Aorta (tissue), 5 donors: ENCODE measurements at regions not wholly inside any gene's neighbourhood (a gene's known extent, or its start where the extent isn't known, plus 50 kb on each side); places are given as distances from the start of the nearest gene placed in this dataset.
A peak's percentile ranks its signal among the peaks of the same experiment; 100 is the strongest.
"Not testable (repeated sequence)": the region's sequence is repeated elsewhere in the genome, so short reads cannot be mapped to it uniquely, and the experiment has no call there.

ENCODE experiments used
- ATAC-seq: fragments of 200-7000 bp; cut with Tn5 transposase; one replicate; pipeline ENCODE4 v1.9.1; 2022; ENCODE audit warnings: moderate library complexity; ENCODE audit not compliant: low FRiP score
- DNase-seq, 2 donors: peaks; one replicate each; pipeline ENCODE4 v3.0.0-alpha.2; 2020
- H3K27ac ChIP-seq, 2 donors: one replicate each; pipeline ENCODE4 v1.5.1; 2013; ENCODE audit warnings: low read length in 2 of 2, mild to moderate bottlenecking in 2 of 2, moderate library complexity in 2 of 2, control low read depth in 1 of 2, inconsistent platforms in 1 of 2, low read depth in 1 of 2
- H3K27me3 ChIP-seq, 2 donors: one replicate each; pipeline ENCODE4 v1.6.1; 2013; ENCODE audit warnings: control low read depth in 1 of 2, low read length in 1 of 2, mild to moderate bottlenecking in 1 of 2, moderate library complexity in 1 of 2; ENCODE audit not compliant: insufficient read depth in 2 of 2, control insufficient read depth in 1 of 2
- H3K36me3 ChIP-seq, 2 donors: one replicate each; pipeline ENCODE4 v1.6.1; 2013; ENCODE audit warnings: control low read depth in 1 of 2, low read length in 1 of 2, mild to moderate bottlenecking in 1 of 2; ENCODE audit not compliant: insufficient read depth in 2 of 2, control insufficient read depth in 1 of 2
- H3K4me1 ChIP-seq, 2 donors: one replicate each; pipeline ENCODE4 v1.6.1; 2013; ENCODE audit warnings: low read length in 2 of 2, control low read depth in 1 of 2, mild to moderate bottlenecking in 1 of 2, moderate library complexity in 1 of 2; ENCODE audit not compliant: insufficient read depth in 2 of 2, control insufficient read depth in 1 of 2
- H3K4me3 ChIP-seq, 2 donors: one replicate each; pipeline ENCODE4 v1.5.1; 2013; ENCODE audit warnings: low read length in 2 of 2, control low read depth in 1 of 2, mild to moderate bottlenecking in 1 of 2
- H3K9me3 ChIP-seq: one replicate; pipeline ENCODE4 v1.6.1; 2013; ENCODE audit warnings: mild to moderate bottlenecking, low read length; ENCODE audit not compliant: control insufficient read depth
- WGBS, 2 donors: extraction: QIAGEN DNeasy Blood & Tissue Kit; methylation state at CpG; one replicate each; pipeline ENCODE4 v1.1.7; 2013; 5-methylcytosine and 5-hydroxymethylcytosine counted together
- intact Hi-C, 2 donors: fragments of 100-400 bp; cut with DNase I; formaldehyde crosslinking; loops; one replicate each; pipeline versions ENCODE4 v1.14.2 to v1.15.0; 2022
- donor health status: healthy with polysubstance abuse.
- donor health status: Bipolar disorder and iron deficiency.
- donor health status: DM: no; HTN: no; CAD: no.
- donor health status: DM: no; HTN: no; CAD: no.
- donor health status: DM: yes; HTN: yes; CAD: no.

GRCh38 chr2:149754722-149755121 is 167.1 kb upstream of the MMADHC start:
- H3K27me3 ChIP-seq, H3K9me3 ChIP-seq, intact Hi-C loops, H3K4me1 ChIP-seq, H3K36me3 ChIP-seq, H3K27ac ChIP-seq, DNase-seq, H3K4me3 ChIP-seq, ATAC-seq: not testable (repeated sequence)
- whole genome bisulfite sequencing, 2 donors: 91 to 98% methylated on average over 1 of the region's 1 CpG

- intact Hi-C loops: no loop called here
- Histone ChIP-seq H3K4me3 (no peak overlapping the region), H3K36me3 (no peaks in the 10 kb centered on the region), H3K4me1 (no peaks in the 10 kb centered on the region), H3K27ac (no peak overlapping the region), H3K9me3 (no peaks in the 10 kb centered on the region), H3K27me3 (no peaks in the 10 kb centered on the region)
- WGBS, 2 donors: 65 to 67% methylated on average over 1 of the region's 1 CpG
- ATAC-seq (no peak), DNase-seq (no peak)
Observed at GRCh38 chr2:149747456-149747855, 159.9 kb upstream of the MMADHC start.

- WGBS, 2 donors: 80 to 87% methylated on average over 9 of the region's 9 CpGs
- Histone ChIP-seq H3K36me3 (no peaks in the 10 kb centered on the region), H3K4me3 (no peak overlapping the region), H3K27ac (no peak overlapping the region), H3K9me3 (no peaks in the 10 kb centered on the region), H3K4me1 (no peaks in the 10 kb centered on the region), H3K27me3 (no peaks in the 10 kb centered on the region)
- DNase-seq: no peak
- intact Hi-C loops: no loop called here
- no peak for ATAC-seq
Observed at GRCh38 chr2:149745396-149746230, 158.0 kb upstream of the MMADHC start.

GRCh38 chr2:149744865-149745264 is 157.3 kb upstream of the MMADHC start:
- no peak overlapping the region for H3K4me3 ChIP-seq
- H3K9me3 ChIP-seq: no peaks in the 10 kb centered on the region
- H3K4me1 ChIP-seq: no peaks in the 10 kb centered on the region
- WGBS, 2 donors: 72 to 80% methylated on average over 5 of the region's 5 CpGs
- H3K36me3 ChIP-seq: no peaks in the 10 kb centered on the region
- H3K27me3 ChIP-seq: no peaks in the 10 kb centered on the region
- no peak overlapping the region for H3K27ac ChIP-seq
- ATAC-seq: no peak
- intact Hi-C loops: no loop called here
- no peak for DNase-seq

- Histone ChIP-seq H3K4me1 (no peaks in the 10 kb centered on the region), H3K4me3 (no peak overlapping the region), H3K9me3 (no peaks in the 10 kb centered on the region), H3K27me3 (no peaks in the 10 kb centered on the region), H3K36me3 (no peaks in the 10 kb centered on the region), H3K27ac (no peak overlapping the region)
- intact Hi-C loops: no loop called here
- no peak for DNase-seq
- WGBS, 2 donors: 74 to 84% methylated on average over 6 of the region's 6 CpGs
- peak; percentile 15 for ATAC-seq
Observed at GRCh38 chr2:149743842-149744448, 156.4 kb upstream of the MMADHC start.

GRCh38 chr2:149741646-149742045 is 154.1 kb upstream of the MMADHC start:
- intact Hi-C loops: no loop called here
- no peak overlapping the region for H3K4me3 ChIP-seq
- ATAC-seq: no peak
- H3K4me1 ChIP-seq: no peaks in the 10 kb centered on the region
- DNase-seq: no peak
- H3K27ac ChIP-seq: no peak overlapping the region
- no peaks in the 10 kb centered on the region for H3K36me3 ChIP-seq
- WGBS, 2 donors: 77 to 91% methylated on average over 1 of the region's 1 CpG
- H3K27me3 ChIP-seq: no peaks in the 10 kb centered on the region
- H3K9me3 ChIP-seq: no peaks in the 10 kb centered on the region

- Histone ChIP-seq H3K27ac (no peak overlapping the region), H3K4me1 (no peaks in the 10 kb centered on the region), H3K9me3 (no peaks in the 10 kb centered on the region), H3K4me3 (no peak overlapping the region), H3K27me3 (no peaks in the 10 kb centered on the region), H3K36me3 (no peaks in the 10 kb centered on the region)
- intact Hi-C loops: no loop called here
- ATAC-seq (no peak), DNase-seq (no peak)
- 70 to 75% methylated on average over 1 of the region's 1 CpG for WGBS, 2 donors
Observed at GRCh38 chr2:149740490-149740889, 152.9 kb upstream of the MMADHC start.

- 94 to 95% methylated on average over 4 of the region's 4 CpGs for WGBS, 2 donors
- ATAC-seq: no peak
- no peaks in the 10 kb centered on the region for H3K27me3 ChIP-seq
- H3K27ac ChIP-seq: no peak overlapping the region
- intact Hi-C loops: no loop called here
- H3K9me3 ChIP-seq: no peaks in the 10 kb centered on the region
- H3K4me3 ChIP-seq: no peak overlapping the region
- H3K36me3 ChIP-seq: no peaks in the 10 kb centered on the region
- no peak for DNase-seq
- no peaks in the 10 kb centered on the region for H3K4me1 ChIP-seq
Observed at GRCh38 chr2:149739883-149740265, 152.3 kb upstream of the MMADHC start.
